Kidney (tissue), 13 donors: ENCODE measurements at regions not wholly inside any gene's neighbourhood (a gene's known extent, or its start where the extent isn't known, plus 50 kb on each side); places are given as distances from the start of the nearest gene placed in this dataset.

Experiments
- DNase-seq, 5 donors: peaks; one replicate each; pipeline ENCODE4 v3.0.0-alpha.2; 2013 to 2020
- FAIRE-seq: peaks from 2 replicates; lab custom pipeline; 2012; peaks lifted over from hg19 to GRCh38; lab: Jason Lieb, UNC
- H3K27ac ChIP-seq, 2 donors: one replicate each; pipeline ENCODE4 v1.7.0; 2013; ENCODE audit warnings: low read depth in 2 of 2, low read length in 2 of 2, inconsistent platforms in 1 of 2
- H3K27me3 ChIP-seq: one replicate; pipeline ENCODE4 v1.7.1; 2013; ENCODE audit warnings: low read length, inconsistent platforms; ENCODE audit not compliant: control insufficient read depth, insufficient read depth
- H3K36me3 ChIP-seq, 3 donors: one replicate each; pipeline versions ENCODE4 v1.7.0 to v1.7.1; 2013; ENCODE audit warnings: low read length in 3 of 3, control low read depth in 1 of 3, inconsistent platforms in 1 of 3; ENCODE audit not compliant: insufficient read depth in 3 of 3, control insufficient read depth in 2 of 3
- H3K4me1 ChIP-seq, 3 donors: one replicate each; pipeline versions ENCODE4 v1.7.0 to v1.7.1; 2013; ENCODE audit warnings: low read length in 3 of 3, inconsistent platforms in 1 of 3, low read depth in 1 of 3; ENCODE audit not compliant: control insufficient read depth in 2 of 3, insufficient read depth in 2 of 3
- H3K4me3 ChIP-seq, 3 donors: one replicate each; pipeline versions ENCODE4 v1.7.0 to v1.8.1; 2013; ENCODE audit warnings: low read length in 3 of 3, control low read depth in 1 of 3, inconsistent platforms in 1 of 3
- H3K9ac ChIP-seq, 3 donors: one replicate each; pipeline versions ENCODE4 v1.7.0 to v1.7.1; 2013; ENCODE audit warnings: low read length in 3 of 3, control low read depth in 1 of 3, inconsistent platforms in 1 of 3
- H3K9me3 ChIP-seq, 3 donors: one replicate each; pipeline versions ENCODE4 v1.7.0 to v1.7.1; 2013; ENCODE audit warnings: low read length in 3 of 3, control low read depth in 1 of 3, inconsistent platforms in 1 of 3; ENCODE audit not compliant: control insufficient read depth in 2 of 3, insufficient read depth in 1 of 3
- CTCF ChIP-seq: IDR thresholded peaks from 3 replicates; pipeline ENCODE4 v1.5.1; 2012; ENCODE audit warnings: mild to moderate bottlenecking, moderate library complexity, borderline replicate concordance; ENCODE audit not compliant: insufficient read depth; ENCODE audit errors: extremely low read depth
- intact Hi-C: fragments of 100-400 bp; cut with DNase I; formaldehyde crosslinking; loops from one replicate; pipeline ENCODE4 v1.11.1; 2022
- donor health status: control.
- donor health status: control.
- donor health status: control.
- donor health status: control.
- donor health status: control.
- donor health status: DM: yes; HTN: yes; CAD: no.
- donor health status: Normal renal cell carcinoma (clear cell type).

DNA sequence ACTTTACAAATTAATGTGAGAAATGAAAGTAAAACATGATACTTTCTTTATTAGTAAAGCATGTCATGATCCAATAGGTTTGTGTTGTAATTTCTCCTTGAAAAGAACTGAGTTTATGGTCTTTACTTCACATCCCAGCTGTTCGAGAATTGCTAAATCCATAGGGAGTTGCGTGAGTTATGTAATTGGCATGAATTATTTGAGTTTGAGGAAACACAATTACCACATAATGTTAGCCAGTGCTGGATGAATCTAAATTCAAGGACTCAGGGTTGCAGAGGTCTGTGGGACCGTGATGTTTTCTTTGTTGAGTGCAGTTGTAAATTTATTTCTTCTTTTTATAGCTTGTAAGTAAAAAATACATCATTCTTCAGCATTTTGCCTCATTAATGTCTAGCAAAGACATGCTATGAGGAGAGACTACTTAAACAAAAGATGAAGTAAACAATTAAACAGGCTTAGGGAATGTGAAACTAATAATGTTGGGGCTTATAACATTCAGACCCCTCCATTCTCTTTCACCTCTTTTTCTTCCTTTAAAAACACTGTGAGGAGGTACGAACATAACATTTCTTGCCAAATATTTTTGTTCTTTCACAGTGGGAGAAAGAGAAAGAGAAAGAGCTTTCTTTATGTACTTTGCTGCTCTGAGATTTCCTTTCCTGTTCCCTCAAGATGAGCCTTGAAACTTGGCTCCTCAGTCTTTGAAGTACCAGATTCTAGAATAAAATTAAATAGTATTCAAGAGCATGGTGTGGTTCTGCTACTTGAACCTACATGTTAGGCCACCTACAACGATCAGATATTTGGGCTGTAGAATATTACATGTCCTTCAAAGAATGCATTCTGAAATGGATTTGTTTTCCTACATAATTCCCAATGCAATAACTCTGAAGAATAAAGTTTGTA lies 159.6 kb upstream of the ANK2 start:
- H3K4me1 ChIP-seq, result no peaks in the 10 kb centered on the region
- no peaks in the 10 kb centered on the region for H3K36me3 ChIP-seq
- no peaks in the 10 kb centered on the region for H3K27me3 ChIP-seq
- peak in 3 of 5 donors; percentile 20 to 90 (median 71) for DNase-seq
- intact Hi-C loops, result no loop called here
- H3K9me3 ChIP-seq, result no peaks in the 10 kb centered on the region
- no peak for TF ChIP-seq CTCF
- peak overlapping the region in 2 of 3 donors; percentile 22 to 37 for H3K4me3 ChIP-seq
- no peak overlapping the region for H3K27ac ChIP-seq
- H3K9ac ChIP-seq, result peak overlapping the region in 1 of 3 donors; percentile 20
- FAIRE-seq, result no peak

DNA sequence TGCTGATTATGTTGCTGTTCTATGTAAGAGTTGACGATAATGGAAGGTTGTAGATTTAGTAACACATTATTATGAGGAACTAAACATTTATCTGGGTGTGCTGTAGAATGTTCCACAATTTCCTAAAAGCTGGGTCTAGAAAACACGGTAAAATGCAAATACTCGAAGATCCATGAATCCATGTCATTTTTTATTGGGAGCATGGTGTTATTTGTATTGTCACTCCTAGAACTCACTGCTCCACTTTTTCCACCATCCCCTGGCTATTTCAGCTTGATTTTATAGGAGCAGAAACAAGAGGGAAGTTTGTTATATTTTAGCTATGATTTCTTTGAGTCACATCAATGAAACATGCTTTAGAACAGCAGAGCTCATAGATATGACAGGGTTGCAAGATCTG lies 155.0 kb upstream of the ANK2 start:
- DNase-seq, result no peak
- no peaks in the 10 kb centered on the region for H3K27me3 ChIP-seq
- H3K27ac ChIP-seq, result no peak overlapping the region
- H3K4me3 ChIP-seq, result no peak overlapping the region
- intact Hi-C loops, result no loop called here
- no peak for FAIRE-seq
- H3K4me1 ChIP-seq, result peaks cover 0 to 3% (median 0%) of the 10 kb centered on the region in 3 donors
- H3K9me3 ChIP-seq, result no peaks in the 10 kb centered on the region
- H3K36me3 ChIP-seq, result no peaks in the 10 kb centered on the region
- H3K9ac ChIP-seq, result no peak overlapping the region
- no peak for TF ChIP-seq CTCF

DNA sequence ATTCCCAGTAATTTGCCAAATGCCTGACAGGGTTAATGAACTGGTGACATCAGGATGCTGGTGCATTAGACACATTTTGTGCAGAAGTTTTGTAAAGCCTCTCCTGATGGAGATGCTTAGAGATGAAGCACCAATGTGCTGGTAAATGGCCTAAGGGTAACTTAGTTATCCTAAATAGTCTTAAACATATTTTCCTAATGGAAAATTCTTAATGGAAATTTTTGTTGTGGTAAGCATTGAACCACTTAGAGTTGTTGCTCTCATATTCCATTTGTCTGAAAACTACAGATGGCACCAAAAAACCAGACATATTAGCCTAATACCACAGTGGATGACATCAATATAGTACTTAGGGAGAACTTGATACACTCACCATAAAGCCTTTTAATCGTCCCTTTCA lies 154.5 kb upstream of the ANK2 start:
- H3K4me1 ChIP-seq, result peaks cover 0 to 3% (median 0%) of the 10 kb centered on the region in 3 donors
- no peak for FAIRE-seq
- DNase-seq, result no peak
- no peak for TF ChIP-seq CTCF
- intact Hi-C loops, result no loop called here
- no peak overlapping the region for H3K27ac ChIP-seq
- no peaks in the 10 kb centered on the region for H3K27me3 ChIP-seq
- no peak overlapping the region for H3K4me3 ChIP-seq
- no peaks in the 10 kb centered on the region for H3K9me3 ChIP-seq
- H3K9ac ChIP-seq, result no peak overlapping the region
- H3K36me3 ChIP-seq, result no peaks in the 10 kb centered on the region
